CD4-positive, CD25-positive, alpha-beta regulatory T cell (primary cell): ENCODE measurements at regions not wholly inside any gene's neighbourhood (a gene's known extent, or its start where the extent isn't known, plus 50 kb on each side); places are given as distances from the start of the nearest gene placed in this dataset.
"Not testable (repeated sequence)": the region's sequence is repeated elsewhere in the genome, so short reads cannot be mapped to it uniquely, and the experiment has no call there.

Experiments used
- ATAC-seq, 2 donors: fragments of 150-1000 bp; cut with Tn5 transposase; one replicate each; pipeline ENCODE4 v1.10.0; 2021; ENCODE audit warnings: low read depth in 2 of 2, moderate number of reproducible peaks in 2 of 2, moderate library complexity in 1 of 2
- DNase-seq, 3 donors: peaks; one replicate each; pipeline versions ENCODE4 v3.0.0 to v3.0.0-alpha.2; 2012 to 2022; ENCODE audit warnings: mixed read lengths in 1 of 3
- H3K27ac ChIP-seq: one replicate; pipeline ENCODE4 v1.7.0; 2013; ENCODE audit warnings: mild to moderate bottlenecking, low read length; ENCODE audit not compliant: insufficient read depth, poor library complexity, severe bottlenecking
- H3K27me3 ChIP-seq: one replicate; pipeline ENCODE4 v1.7.0; 2013; ENCODE audit warnings: low read length; ENCODE audit not compliant: control insufficient read depth, insufficient read depth
- H3K36me3 ChIP-seq: one replicate; pipeline ENCODE4 v1.7.0; 2013; ENCODE audit warnings: mild to moderate bottlenecking, low read length, moderate library complexity; ENCODE audit not compliant: control insufficient read depth, insufficient read depth
- H3K4me1 ChIP-seq: 2 replicates; pipeline ENCODE4 v1.7.0; 2013; ENCODE audit warnings: mild to moderate bottlenecking, low read length; ENCODE audit not compliant: insufficient read depth, control insufficient read depth, poor library complexity, severe bottlenecking
- H3K4me3 ChIP-seq: one replicate; pipeline ENCODE4 v1.7.0; 2013; ENCODE audit warnings: low read depth, mild to moderate bottlenecking, low read length, moderate library complexity
- H3K9me3 ChIP-seq, 2 experiments: 1 replicate in 1 of 2; 2 replicates in 1 of 2; pipeline ENCODE4 v1.7.0; 2013; ENCODE audit warnings: low read length in 2 of 2, mild to moderate bottlenecking in 1 of 2, moderate library complexity in 1 of 2; ENCODE audit not compliant: control insufficient read depth in 2 of 2
- H3K27ac Mint-ChIP-seq, 3 donors: one replicate each; pipeline ENCODE4 v1.8.0; 2020 to 2022; ENCODE audit warnings: mild to moderate bottlenecking in 3 of 3, mixed read lengths in 3 of 3, moderate library complexity in 2 of 3
- H3K27me3 Mint-ChIP-seq: one replicate; pipeline ENCODE4 v1.8.0; 2022; ENCODE audit warnings: mild to moderate bottlenecking, mixed read lengths
- H3K36me3 Mint-ChIP-seq: one replicate; pipeline ENCODE4 v1.8.0; 2020; ENCODE audit warnings: mixed read lengths
- H3K4me1 Mint-ChIP-seq, 4 donors: one replicate each; pipeline ENCODE4 v1.8.0; 2020 to 2022; ENCODE audit warnings: mixed read lengths in 4 of 4, mild to moderate bottlenecking in 1 of 4
- H3K4me3 Mint-ChIP-seq, 4 donors: one replicate each; pipeline ENCODE4 v1.8.0; 2020 to 2022; ENCODE audit warnings: mild to moderate bottlenecking in 4 of 4, mixed read lengths in 4 of 4, moderate library complexity in 3 of 4
- H3K9me3 Mint-ChIP-seq, 7 donors: one replicate each; pipeline ENCODE4 v1.8.0; 2020 to 2022; ENCODE audit warnings: mixed read lengths in 7 of 7, mild to moderate bottlenecking in 3 of 7, moderate library complexity in 2 of 7

- H3K4me3 ChIP-seq: no peak overlapping the region
- Mint-ChIP-seq H3K36me3 (no peaks in the 10 kb centered on the region), H3K27me3 (peaks cover 5% of the 10 kb centered on the region), H3K9me3 (no peaks in the 10 kb centered on the region), H3K4me3 (no peak overlapping the region), H3K4me1 (peaks cover 0 to 2% (median 0%) of the 10 kb centered on the region in 4 donors), H3K27ac (no peak overlapping the region)
- H3K27ac ChIP-seq: no peak overlapping the region
- H3K36me3 ChIP-seq: no peaks in the 10 kb centered on the region
- H3K27me3 ChIP-seq: peaks cover 11% of the 10 kb centered on the region
- DNase-seq (peak; percentile 19 to 62 (median 25)), ATAC-seq (no peak)
- H3K9me3 ChIP-seq: no peaks in the 10 kb centered on the region
- H3K4me1 ChIP-seq: no peaks in the 10 kb centered on the region
Observed at GRCh38 chr4:77240469-77241066, 83.6 kb downstream of the CCNG2 start.

- Mint-ChIP-seq H3K4me1 (no peaks in the 10 kb centered on the region), H3K27me3 (peaks cover 9% of the 10 kb centered on the region), H3K4me3 (no peak overlapping the region), H3K9me3 (peaks cover 0 to 1% (median 0%) of the 10 kb centered on the region in 7 donors), H3K36me3 (no peaks in the 10 kb centered on the region), H3K27ac (no peak overlapping the region)
- Histone ChIP-seq H3K36me3 (no peaks in the 10 kb centered on the region), H3K27me3 (no peaks in the 10 kb centered on the region), H3K4me3 (no peak overlapping the region), H3K4me1 (no peaks in the 10 kb centered on the region), H3K9me3 (no peaks in the 10 kb centered on the region), H3K27ac (no peak overlapping the region)
- DNase-seq (no peak), ATAC-seq (no peak)
Observed at GRCh38 chr4:77248805-77249204, 91.8 kb downstream of the CCNG2 start.

GRCh38 chr4:77251751-77252150 lies 94.7 kb downstream of the CCNG2 start:
- Mint-ChIP-seq H3K27me3 (peaks cover 19% of the 10 kb centered on the region), H3K9me3 (peaks cover 0 to 1% (median 0%) of the 10 kb centered on the region in 7 donors), H3K4me3 (no peak overlapping the region), H3K4me1 (no peaks in the 10 kb centered on the region), H3K27ac (no peak overlapping the region), H3K36me3 (no peaks in the 10 kb centered on the region)
- Histone ChIP-seq H3K36me3 (no peaks in the 10 kb centered on the region), H3K4me3 (no peak overlapping the region), H3K27me3 (no peaks in the 10 kb centered on the region), H3K27ac (no peak overlapping the region), H3K9me3 (no peaks in the 10 kb centered on the region), H3K4me1 (no peaks in the 10 kb centered on the region)
- ATAC-seq (no peak), DNase-seq (no peak)

GRCh38 chr4:77263247-77263646 lies 106.2 kb downstream of the CCNG2 start:
- no peak overlapping the region for H3K4me3 Mint-ChIP-seq
- peaks cover 4 to 14% (median 6%) of the 10 kb centered on the region in 7 donors for H3K9me3 Mint-ChIP-seq
- no peaks in the 10 kb centered on the region for H3K27me3 Mint-ChIP-seq
- no peaks in the 10 kb centered on the region for H3K36me3 ChIP-seq
- no peaks in the 10 kb centered on the region for H3K27me3 ChIP-seq
- H3K36me3 Mint-ChIP-seq: no peaks in the 10 kb centered on the region
- ATAC-seq (no peak), DNase-seq (no peak)
- H3K27ac Mint-ChIP-seq: no peak overlapping the region
- no peaks in the 10 kb centered on the region for H3K4me1 Mint-ChIP-seq
- H3K4me1 ChIP-seq: no peaks in the 10 kb centered on the region
- no peaks in the 10 kb centered on the region for H3K9me3 ChIP-seq
- no peak overlapping the region for H3K27ac ChIP-seq
- no peak overlapping the region for H3K4me3 ChIP-seq

- not testable (repeated sequence) for H3K4me3 ChIP-seq, H3K36me3 Mint-ChIP-seq, ATAC-seq, H3K27me3 Mint-ChIP-seq, DNase-seq, H3K9me3 ChIP-seq, H3K4me3 Mint-ChIP-seq, H3K27ac Mint-ChIP-seq, H3K27me3 ChIP-seq, H3K36me3 ChIP-seq, H3K27ac ChIP-seq, H3K4me1 ChIP-seq, H3K4me1 Mint-ChIP-seq
- H3K9me3 Mint-ChIP-seq: peaks cover 4 to 14% (median 6%) of the 10 kb centered on the region in 7 donors
Observed at GRCh38 chr4:77263976-77264375, 107.0 kb downstream of the CCNG2 start.

- Mint-ChIP-seq H3K27me3 (no peaks in the 10 kb centered on the region), H3K36me3 (no peaks in the 10 kb centered on the region), H3K4me1 (no peaks in the 10 kb centered on the region), H3K27ac (no peak overlapping the region), H3K4me3 (no peak overlapping the region), H3K9me3 (peaks cover 3 to 14% (median 6%) of the 10 kb centered on the region in 7 donors)
- Histone ChIP-seq H3K4me3 (no peak overlapping the region), H3K4me1 (no peaks in the 10 kb centered on the region), H3K36me3 (no peaks in the 10 kb centered on the region), H3K27ac (no peak overlapping the region), H3K27me3 (no peaks in the 10 kb centered on the region), H3K9me3 (no peaks in the 10 kb centered on the region)
- ATAC-seq: no peak
- DNase-seq: no peak
Observed at GRCh38 chr4:77264826-77265225, 107.8 kb downstream of the CCNG2 start.

GRCh38 chr4:77268108-77268507 lies 111.1 kb downstream of the CCNG2 start:
- Mint-ChIP-seq H3K27ac (no peak overlapping the region), H3K4me1 (no peaks in the 10 kb centered on the region)

GRCh38 chr4:77269505-77269904 lies 112.5 kb downstream of the CCNG2 start:
- Histone ChIP-seq H3K4me1 (no peaks in the 10 kb centered on the region), H3K27me3 (no peaks in the 10 kb centered on the region), H3K27ac (no peak overlapping the region), H3K36me3 (no peaks in the 10 kb centered on the region), H3K4me3 (no peak overlapping the region), H3K9me3 (no peaks in the 10 kb centered on the region)
- Mint-ChIP-seq H3K36me3 (no peaks in the 10 kb centered on the region), H3K4me3 (no peak overlapping the region), H3K27me3 (no peaks in the 10 kb centered on the region), H3K9me3 (peaks cover 0 to 1% (median 0%) of the 10 kb centered on the region in 7 donors), H3K27ac (no peak overlapping the region), H3K4me1 (no peaks in the 10 kb centered on the region)
- no peak for ATAC-seq
- DNase-seq: no peak

More at GRCh38 chr4:77268108-77268507, 111.1 kb downstream of the CCNG2 start:
- H3K9me3 ChIP-seq: no peaks in the 10 kb centered on the region
- no peak overlapping the region for H3K4me3 Mint-ChIP-seq
- no peak overlapping the region for H3K27ac ChIP-seq
- no peaks in the 10 kb centered on the region for H3K4me1 ChIP-seq
- DNase-seq (no peak), ATAC-seq (no peak)
- H3K9me3 Mint-ChIP-seq: peaks cover 2 to 12% (median 3%) of the 10 kb centered on the region in 7 donors
- no peaks in the 10 kb centered on the region for H3K27me3 ChIP-seq
- no peaks in the 10 kb centered on the region for H3K36me3 Mint-ChIP-seq
- no peaks in the 10 kb centered on the region for H3K27me3 Mint-ChIP-seq
- no peaks in the 10 kb centered on the region for H3K36me3 ChIP-seq
- H3K4me3 ChIP-seq: no peak overlapping the region
